ENCODE measurements at regions not wholly inside any gene's neighbourhood (a gene's known extent, or its start where the extent isn't known, plus 50 kb on each side); places are given as distances from the start of the nearest gene placed in this dataset.

- no peak for TF ChIP-seq CTCF (IDR thresholded peaks at IDR 0.05)
- no peak for TF ChIP-seq POLR2AphosphoS5 (IDR thresholded peaks at IDR 0.05)
- no peak for TF ChIP-seq POLR2A (IDR thresholded peaks at IDR 0.05)
- no peak for TF ChIP-seq EP300 (IDR thresholded peaks at IDR 0.05)
These were observed 137.0 kb downstream of the CPZ start for GRCh38 chr4:8729408-8730149.
